NCI-H748 (cell line): ENCODE measurements at regions not wholly inside any gene's neighbourhood (a gene's known extent, or its start where the extent isn't known, plus 50 kb on each side); places are given as distances from the start of the nearest gene placed in this dataset.

ENCODE experiments used
- DNase-seq: peaks from one replicate; lab custom pipeline; 2025; ENCODE audit not compliant: unreplicated experiment; lab: John Stamatoyannopoulos, UW

DNA sequence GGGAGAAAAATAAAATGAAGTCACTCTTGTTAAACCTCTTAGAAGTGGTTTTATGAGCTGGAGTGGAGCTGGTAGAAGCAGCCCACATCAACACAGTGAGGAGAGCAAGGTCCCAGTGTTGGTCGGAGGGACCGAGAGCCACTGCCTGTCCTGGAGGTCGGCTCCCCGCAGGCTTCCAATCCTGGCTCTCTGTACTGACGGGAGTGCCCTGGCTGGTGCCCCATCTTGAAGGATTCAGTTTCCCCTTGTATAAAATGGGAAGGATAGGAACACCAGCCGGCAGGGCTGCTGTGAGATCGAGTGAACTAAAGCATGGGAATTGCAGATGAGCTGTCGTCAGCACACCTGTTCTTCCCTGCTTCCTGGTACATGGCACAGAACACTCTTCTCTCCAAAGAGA lies 104.3 kb upstream of the ID2 start:
- DNase-seq = no peak

DNA sequence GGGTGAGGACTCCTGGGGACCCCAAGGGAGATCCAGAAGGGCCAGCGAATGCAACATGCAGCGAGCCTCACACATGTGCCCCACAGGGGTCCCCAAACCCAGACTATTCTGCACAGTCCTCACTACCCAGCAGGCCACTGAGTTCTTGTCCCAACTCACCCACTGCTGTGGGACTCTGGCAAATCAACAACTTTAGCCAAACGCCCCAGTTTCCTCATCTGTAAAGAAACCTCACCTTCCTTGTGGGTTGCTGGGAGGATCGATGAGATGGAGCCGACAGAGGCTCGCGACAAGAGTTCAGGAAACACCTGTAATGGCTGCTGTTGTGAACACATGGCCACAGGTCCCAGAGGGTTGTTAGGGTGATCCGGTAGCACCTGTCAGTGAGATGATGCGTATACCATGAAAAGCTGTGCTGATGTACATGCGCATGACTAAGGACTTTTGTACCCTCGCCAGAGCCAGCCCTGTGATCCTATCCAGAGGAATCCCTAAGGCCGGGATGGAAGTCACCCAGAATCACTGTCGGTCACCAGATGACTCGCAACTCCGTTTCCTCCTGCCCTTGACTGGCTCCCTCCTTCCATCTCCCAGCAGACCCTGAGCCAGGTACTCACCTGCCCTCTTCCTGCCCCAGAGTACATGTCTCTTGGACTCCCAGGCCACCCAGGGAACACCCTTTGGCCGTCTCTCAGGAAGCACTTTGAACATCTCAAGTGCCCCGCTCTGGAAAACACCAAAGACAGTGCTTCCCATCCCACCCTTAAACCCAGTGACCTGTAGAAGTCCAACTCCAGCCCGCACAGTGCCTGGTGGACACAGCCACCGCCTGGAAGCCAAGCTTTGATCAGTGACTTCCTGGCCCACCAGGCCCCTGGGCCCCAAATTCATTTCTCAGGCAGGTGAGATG lies 103.3 kb upstream of the ID2 start:
- DNase-seq = no peak

- no peak for DNase-seq
These were observed 102.3 kb upstream of the ID2 start for GRCh38 chr2:8579485-8580085.

- no peak for DNase-seq
These were observed 101.3 kb upstream of the ID2 start for GRCh38 chr2:8580316-8581233.

DNA sequence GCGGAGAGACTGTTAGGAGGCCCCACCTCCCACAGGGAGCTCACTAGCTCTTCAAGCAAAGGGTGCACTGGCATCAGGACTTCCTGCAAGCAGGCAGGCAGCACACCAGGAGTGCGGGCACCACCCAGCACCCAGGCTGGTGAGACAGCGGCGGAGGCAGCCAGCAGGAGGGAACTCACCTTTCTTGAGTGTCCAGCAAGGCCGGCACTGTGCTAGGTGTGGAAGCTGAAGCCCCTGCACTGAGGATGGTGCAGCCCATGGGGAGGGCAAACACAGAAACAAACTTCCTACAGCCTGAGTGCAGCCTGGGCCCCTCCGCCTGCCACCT lies 100.7 kb upstream of the ID2 start:
- DNase-seq = no peak

DNA sequence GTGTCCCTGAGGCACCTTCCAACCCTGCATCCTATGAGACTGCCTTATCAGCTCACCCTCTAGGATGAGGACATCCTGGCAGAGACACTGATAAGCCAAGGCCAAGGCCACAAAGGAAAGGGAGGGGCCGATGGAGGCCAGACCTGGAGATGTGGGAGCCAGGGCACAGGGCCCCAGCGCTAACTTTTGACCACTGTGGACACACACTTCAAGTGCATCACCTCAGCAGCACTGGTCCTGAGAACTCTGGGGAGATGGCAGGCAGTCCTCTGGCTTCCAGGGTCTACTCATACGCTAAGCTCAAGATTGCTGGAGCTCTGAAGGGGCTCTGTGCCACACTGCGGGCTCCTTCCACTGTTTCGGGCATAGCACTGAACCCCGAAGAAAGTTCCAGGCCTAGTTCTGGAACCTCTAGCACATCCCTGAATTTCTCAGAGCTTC lies 100.2 kb upstream of the ID2 start:
- no peak for DNase-seq

DNA sequence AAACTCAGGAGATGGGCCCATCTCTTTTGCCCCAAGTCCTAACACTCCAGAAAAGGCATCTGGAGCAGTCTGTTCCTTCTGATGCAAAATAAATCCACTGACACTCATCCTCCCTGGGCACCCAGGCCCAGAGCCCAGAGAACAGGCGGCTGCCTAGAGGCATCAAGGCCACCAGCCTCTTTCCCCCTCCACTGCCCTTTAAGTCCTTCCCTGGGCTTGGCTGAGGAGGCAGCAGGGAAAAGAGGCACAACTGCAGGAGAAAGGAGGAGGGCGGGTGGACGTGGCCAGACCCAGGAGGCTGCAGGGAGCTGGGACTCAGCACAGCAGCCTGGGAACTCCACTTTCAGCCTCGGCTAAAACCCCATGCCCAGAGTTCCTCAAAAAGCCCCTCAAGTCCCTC lies 99.7 kb upstream of the ID2 start:
- no peak for DNase-seq

DNA sequence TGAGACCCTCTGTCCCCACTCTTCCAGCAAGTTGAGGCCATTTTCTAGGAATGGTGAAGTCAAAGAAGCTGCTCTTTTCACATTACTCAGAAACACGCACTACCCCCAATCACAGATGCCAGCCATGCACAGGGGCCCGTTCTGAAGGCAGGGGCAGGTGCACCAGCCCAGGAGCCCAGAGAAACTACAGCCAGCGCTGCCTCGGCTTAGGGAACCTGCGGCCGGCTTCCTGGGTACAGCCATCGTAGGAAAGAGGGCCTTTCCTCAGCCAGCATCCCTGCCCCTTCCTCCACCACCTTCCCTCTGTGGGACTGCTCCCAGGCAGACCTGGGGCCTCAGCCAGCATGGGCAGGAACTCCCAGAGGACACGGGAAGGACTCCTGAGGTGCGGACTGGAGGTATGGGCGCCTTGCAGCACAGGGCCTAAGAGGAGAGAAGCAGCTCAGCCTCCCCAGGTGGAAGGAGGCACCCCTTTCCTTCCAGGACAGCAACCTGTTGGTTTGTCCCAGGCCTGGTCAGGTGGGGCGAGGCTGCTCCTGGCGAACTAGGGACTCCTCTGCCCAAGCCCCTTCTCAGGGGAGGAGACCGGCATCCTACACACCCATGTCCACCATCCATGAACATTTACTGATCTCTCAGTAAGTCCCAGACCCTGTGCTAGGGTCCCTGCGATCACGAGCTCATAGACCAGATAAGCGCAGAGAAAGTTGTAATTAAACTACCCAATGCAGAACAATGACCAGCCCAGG lies 99.0 kb upstream of the ID2 start:
- no peak for DNase-seq

DNA sequence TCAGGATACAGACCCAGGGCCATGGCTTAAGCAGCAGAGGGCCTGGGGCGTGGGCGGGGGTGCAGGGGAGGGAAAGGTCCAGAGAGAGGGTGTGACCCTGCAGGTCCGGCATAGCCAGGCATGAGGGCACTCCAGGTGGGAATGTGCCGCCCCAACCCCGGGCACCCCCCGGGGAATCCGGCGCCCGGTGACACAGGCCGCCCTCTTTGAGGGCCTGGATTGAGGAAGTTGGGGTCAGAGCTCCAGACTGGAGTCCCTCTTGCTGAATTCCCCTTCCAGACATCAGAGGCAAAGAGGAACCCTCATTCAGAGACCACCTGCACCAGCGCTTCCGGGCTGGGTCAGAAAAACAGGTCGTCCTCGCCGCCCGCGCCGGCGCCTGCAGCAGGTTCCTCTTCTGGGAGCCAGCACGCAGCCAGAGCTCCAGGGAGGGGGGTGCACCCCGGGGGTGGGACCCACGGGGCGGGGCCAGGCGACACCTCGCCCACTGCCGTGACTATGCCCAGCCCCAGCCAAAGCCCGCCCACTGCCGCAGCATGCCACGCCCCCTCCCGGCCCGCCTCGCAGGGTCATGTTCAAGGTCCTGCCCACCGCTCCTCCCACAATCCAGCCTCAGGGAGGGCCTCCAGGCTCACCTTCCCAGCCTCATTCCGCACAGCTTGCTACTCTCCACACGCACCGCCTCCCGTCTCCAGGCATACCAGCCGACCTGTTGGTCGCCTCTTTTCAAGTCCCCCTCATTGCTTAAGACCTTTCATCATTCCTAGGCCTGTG lies 98.3 kb upstream of the ID2 start:
- DNase-seq = peak; percentile 96

DNA sequence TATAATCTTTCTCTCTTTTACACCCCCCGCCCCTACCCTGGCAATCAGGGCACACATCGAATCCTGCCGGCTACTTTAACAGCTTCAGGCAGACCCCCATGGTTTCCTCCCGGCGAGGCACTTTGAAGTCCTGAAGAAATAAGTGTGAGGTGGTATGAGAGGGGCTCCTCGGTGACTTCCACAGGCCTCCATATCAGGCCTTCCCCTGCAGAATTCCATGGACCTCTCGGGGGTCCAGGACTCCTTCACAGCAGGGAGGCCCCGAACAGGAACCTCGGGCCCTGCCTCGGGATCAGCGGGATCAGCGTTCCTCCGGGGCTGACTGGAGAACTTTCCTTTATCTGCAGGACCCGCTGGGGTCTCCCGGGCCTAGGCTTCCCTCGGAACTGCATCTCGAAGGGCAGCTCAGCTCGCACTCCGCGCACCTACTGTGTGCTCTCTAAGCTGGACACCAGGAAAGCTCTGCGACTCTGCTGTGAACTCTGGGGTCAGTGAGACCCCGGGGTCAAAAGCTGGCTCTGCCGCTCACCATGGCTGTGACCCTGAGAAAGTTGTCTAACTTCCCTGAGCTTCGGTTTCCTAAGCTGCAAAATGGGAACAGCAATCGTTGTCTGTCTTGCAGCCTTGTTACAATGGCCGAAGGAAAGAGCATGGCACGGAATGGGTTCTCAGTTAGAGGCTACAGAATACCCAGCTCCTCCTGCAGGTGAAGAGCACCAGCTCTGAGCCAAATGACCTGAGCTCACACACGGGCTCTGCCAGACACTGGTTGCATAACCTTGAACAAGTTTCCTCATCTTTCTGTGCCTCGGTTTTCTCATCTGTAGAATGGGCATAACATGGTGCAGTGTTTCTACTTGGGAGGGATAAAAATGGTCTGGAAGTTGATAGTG lies 97.4 kb upstream of the ID2 start:
- no peak for DNase-seq

DNA sequence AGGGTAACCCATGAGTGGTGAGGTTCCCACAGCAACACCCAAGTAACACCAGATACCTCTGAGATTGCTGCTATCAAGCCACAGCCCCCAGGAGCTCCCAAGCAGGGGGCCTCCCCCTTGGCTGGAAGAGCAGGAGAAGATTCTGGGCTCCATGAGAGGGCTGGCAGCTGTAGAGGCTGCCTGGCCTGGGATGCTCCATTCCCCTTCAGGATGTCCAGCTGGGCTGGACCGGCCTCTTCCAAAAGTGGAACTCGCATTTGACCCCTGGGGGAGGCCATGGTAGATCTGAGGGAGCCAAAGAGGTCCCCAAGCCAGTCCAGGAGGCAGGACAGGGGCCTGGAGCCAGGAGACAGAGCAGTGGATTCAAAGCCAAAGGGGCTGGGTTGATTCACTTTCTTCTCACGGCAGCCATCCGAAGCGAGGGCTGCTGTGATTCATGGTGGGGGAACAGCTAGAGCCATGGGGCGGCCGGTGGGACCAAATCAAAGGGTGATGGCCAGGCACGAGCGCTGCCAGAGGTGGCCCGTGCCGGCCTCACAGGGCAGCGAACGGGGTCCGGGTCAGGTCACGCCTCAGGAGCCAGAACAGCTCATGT lies 95.3 kb upstream of the ID2 start:
- no peak for DNase-seq

- no peak for DNase-seq
These were observed 94.5 kb upstream of the ID2 start for GRCh38 chr2:8587251-8587791.

- DNase-seq = no peak
These were observed 93.7 kb upstream of the ID2 start for GRCh38 chr2:8587920-8588830.

GRCh38 chr2:8588831-8589191 lies 93.0 kb upstream of the ID2 start:
- DNase-seq = no peak

GRCh38 chr2:8589721-8590120 lies 92.1 kb upstream of the ID2 start:
- DNase-seq = no peak

- peak; percentile 89 for DNase-seq
These were observed 90.9 kb upstream of the ID2 start for GRCh38 chr2:8590938-8591337.

DNA sequence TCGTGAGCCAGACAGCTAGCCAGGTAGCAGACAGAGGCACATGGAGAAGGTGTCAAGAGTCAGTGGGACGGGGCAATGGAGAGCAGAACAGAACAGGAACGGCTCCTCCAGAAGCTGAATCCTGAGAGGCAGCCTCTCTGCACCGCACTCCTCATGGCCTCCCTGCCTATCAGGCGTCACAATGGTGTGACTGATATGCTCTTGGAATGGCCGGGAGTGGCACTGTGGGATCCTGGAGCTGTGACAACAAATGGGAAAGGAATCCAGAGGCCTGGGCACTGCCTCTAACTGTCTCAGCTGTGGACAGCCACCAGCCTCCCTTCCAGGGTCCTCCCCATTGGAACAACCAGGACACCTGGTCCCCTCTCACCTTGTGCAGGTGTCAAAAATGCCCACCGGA lies 89.1 kb upstream of the ID2 start:
- no peak for DNase-seq

- DNase-seq = no peak
These were observed 88.6 kb upstream of the ID2 start for GRCh38 chr2:8593243-8593642.
